NCI-H748 (cell line): ENCODE measurements at regions not wholly inside any gene's neighbourhood (a gene's known extent, or its start where the extent isn't known, plus 50 kb on each side); places are given as distances from the start of the nearest gene placed in this dataset.

Experiments
- DNase-seq: peaks from one replicate; lab custom pipeline; 2025; ENCODE audit not compliant: unreplicated experiment; lab: John Stamatoyannopoulos, UW

GRCh38 chr9:99430301-99430700 is 208.2 kb downstream of the SEC61B start:
- DNase-seq: no peak

GRCh38 chr9:99431103-99431502 is 209.0 kb downstream of the SEC61B start:
- no peak for DNase-seq

GRCh38 chr9:99432075-99432474 is 210.0 kb downstream of the SEC61B start:
- DNase-seq: no peak

- no peak for DNase-seq
Observed at GRCh38 chr9:99433095-99433494, 211.0 kb downstream of the SEC61B start.

- DNase-seq: no peak
Observed at GRCh38 chr9:99433555-99433954, 211.5 kb downstream of the SEC61B start.

- DNase-seq: no peak
Observed at GRCh38 chr9:99436616-99437015, 214.5 kb downstream of the SEC61B start.

GRCh38 chr9:99437145-99437544 is 215.1 kb downstream of the SEC61B start:
- no peak for DNase-seq

- DNase-seq: no peak
Observed at GRCh38 chr9:99438596-99438995, 216.5 kb downstream of the SEC61B start.

- no peak for DNase-seq
Observed at GRCh38 chr9:99441829-99442228, 219.7 kb downstream of the SEC61B start.

- no peak for DNase-seq
Observed at GRCh38 chr9:99445371-99445891, 223.3 kb downstream of the SEC61B start.

- DNase-seq: no peak
Observed at GRCh38 chr9:99445920-99446319, 223.8 kb downstream of the SEC61B start.

GRCh38 chr9:99447951-99448350 is 225.9 kb downstream of the SEC61B start:
- no peak for DNase-seq

GRCh38 chr9:99449726-99450125 is 227.6 kb downstream of the SEC61B start:
- no peak for DNase-seq

- no peak for DNase-seq
Observed at GRCh38 chr9:99451112-99451606, 229.1 kb downstream of the SEC61B start.

GRCh38 chr9:99457406-99457805 is 235.3 kb downstream of the SEC61B start:
- DNase-seq: no peak

- DNase-seq: no peak
Observed at GRCh38 chr9:99457981-99458380, 235.9 kb downstream of the SEC61B start.

GRCh38 chr9:99459919-99460318 is 237.8 kb downstream of the SEC61B start:
- no peak for DNase-seq

GRCh38 chr9:99463131-99463530 is 241.0 kb downstream of the SEC61B start:
- no peak for DNase-seq

- DNase-seq: no peak
Observed at GRCh38 chr9:99464568-99464967, 242.5 kb downstream of the SEC61B start.

- DNase-seq: no peak
Observed at GRCh38 chr9:99465231-99465907, 243.3 kb downstream of the SEC61B start.

- DNase-seq: no peak
Observed at GRCh38 chr9:99466104-99466503, 244.0 kb downstream of the SEC61B start.

- DNase-seq: no peak
Observed at GRCh38 chr9:99466781-99467180, 244.7 kb downstream of the SEC61B start.

- no peak for DNase-seq
Observed at GRCh38 chr9:99471033-99471432, 249.0 kb downstream of the SEC61B start.
